ENCODE measurements at regions not wholly inside any gene's neighbourhood (a gene's known extent, or its start where the extent isn't known, plus 50 kb on each side); places are given as distances from the start of the nearest gene placed in this dataset.
"Not testable (repeated sequence)": the region's sequence is repeated elsewhere in the genome, so short reads cannot be mapped to it uniquely, and the experiment has no call there.

DNA sequence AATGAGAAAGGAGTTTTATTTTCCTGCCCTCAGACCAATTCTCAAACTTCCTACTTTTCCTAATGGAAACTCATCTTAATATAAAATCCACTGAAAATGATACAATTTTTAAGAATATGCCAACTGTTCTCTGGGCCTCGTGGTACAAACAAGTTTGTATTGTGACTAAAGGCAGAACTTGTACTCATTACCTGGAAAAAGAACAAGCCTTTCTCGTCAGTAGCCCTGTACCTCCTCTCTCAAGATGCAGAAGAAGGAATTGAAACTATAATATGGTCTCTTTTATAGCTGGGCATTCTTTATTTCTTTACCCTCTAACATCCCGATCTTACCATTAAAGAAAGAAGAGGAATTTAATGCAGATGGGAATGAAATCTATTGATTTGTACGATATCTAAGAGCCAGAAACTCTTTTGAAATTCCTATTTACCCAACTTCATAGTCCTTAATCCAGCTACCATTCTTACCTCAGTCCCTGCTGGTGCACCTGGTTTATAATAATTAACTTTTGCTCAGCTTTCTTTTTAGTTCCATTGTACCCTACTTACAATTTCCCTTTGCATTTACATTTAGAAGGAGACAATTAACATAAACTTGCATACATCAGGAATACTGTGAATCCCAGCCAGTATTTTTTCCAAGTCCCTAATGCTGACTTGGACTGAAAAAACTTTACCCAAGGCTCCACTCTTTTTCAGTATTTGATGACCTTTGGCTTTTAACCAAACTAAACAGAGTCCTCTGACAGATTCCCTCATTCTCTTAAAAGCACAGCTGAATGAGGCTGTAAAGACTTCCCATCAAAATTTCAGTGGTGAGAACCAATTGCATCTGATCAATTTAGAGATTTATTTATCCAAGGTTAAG is 1162.4 kb downstream of the BRINP3 start:
- Mint-ChIP-seq H3K36me3 (ENCODE audit: insufficient read depth) (no peaks in the 10 kb centered on the region), H3K4me1 (ENCODE audit: low read depth) (peaks cover 17% of the 10 kb centered on the region), H3K4me3 (ENCODE audit: low read depth) (no peak overlapping the region), H3K27ac (no peak overlapping the region), H3K9me3 (ENCODE audit: low read depth) (no peaks in the 10 kb centered on the region), H3K27me3 (no peaks in the 10 kb centered on the region)
- DNase-seq (ENCODE audit: low spot score, unreplicated experiment), result no peak
- TF ChIP-seq, protein P1, sequence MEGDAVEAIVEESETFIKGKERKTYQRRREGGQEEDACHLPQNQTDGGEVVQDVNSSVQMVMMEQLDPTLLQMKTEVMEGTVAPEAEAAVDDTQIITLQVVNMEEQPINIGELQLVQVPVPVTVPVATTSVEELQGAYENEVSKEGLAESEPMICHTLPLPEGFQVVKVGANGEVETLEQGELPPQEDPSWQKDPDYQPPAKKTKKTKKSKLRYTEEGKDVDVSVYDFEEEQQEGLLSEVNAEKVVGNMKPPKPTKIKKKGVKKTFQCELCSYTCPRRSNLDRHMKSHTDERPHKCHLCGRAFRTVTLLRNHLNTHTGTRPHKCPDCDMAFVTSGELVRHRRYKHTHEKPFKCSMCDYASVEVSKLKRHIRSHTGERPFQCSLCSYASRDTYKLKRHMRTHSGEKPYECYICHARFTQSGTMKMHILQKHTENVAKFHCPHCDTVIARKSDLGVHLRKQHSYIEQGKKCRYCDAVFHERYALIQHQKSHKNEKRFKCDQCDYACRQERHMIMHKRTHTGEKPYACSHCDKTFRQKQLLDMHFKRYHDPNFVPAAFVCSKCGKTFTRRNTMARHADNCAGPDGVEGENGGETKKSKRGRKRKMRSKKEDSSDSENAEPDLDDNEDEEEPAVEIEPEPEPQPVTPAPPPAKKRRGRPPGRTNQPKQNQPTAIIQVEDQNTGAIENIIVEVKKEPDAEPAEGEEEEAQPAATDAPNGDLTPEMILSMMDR (IDR thresholded peaks at IDR 0.05; ENCODE audit: unreplicated experiment), result no peak

DNA sequence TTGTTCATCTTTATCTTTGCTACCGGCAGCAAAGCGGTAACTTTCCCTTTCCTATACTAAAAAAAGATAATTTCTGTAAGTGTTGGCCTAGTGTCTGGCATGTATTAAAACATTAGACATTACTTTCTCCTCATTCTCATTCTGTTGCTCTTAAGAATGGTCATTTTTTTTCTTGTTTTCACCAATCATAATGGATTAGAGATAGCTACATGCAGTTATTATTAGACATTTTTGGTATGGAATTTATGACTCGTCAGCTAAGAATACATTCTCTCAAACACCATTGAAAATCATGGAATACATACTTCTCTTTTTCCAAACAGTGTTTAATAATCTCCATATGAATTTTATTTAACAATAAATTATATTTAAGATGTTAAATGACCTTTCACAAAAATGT is 1154.6 kb downstream of the BRINP3 start:
- H3K36me3 Mint-ChIP-seq (ENCODE audit: insufficient read depth), result no peaks in the 10 kb centered on the region
- DNase-seq (ENCODE audit: low spot score, unreplicated experiment), result no peak
- H3K4me3 Mint-ChIP-seq (ENCODE audit: low read depth), result no peak overlapping the region
- no peaks in the 10 kb centered on the region for H3K4me1 Mint-ChIP-seq (ENCODE audit: low read depth)
- TF ChIP-seq, protein P1 (IDR thresholded peaks at IDR 0.05; ENCODE audit: unreplicated experiment), result no peak
- H3K9me3 Mint-ChIP-seq (ENCODE audit: low read depth), result no peaks in the 10 kb centered on the region
- H3K27me3 Mint-ChIP-seq, result no peaks in the 10 kb centered on the region
- no peak overlapping the region for H3K27ac Mint-ChIP-seq

- H3K27ac Mint-ChIP-seq; DNase-seq (ENCODE audit: low spot score, unreplicated experiment): not testable (repeated sequence)
These were observed 1146.6 kb downstream of the BRINP3 start for GRCh38 chr1:189331071-189331470.

GRCh38 chr1:189336115-189337100 is 1141.3 kb downstream of the BRINP3 start:
- no peak for DNase-seq (ENCODE audit: low spot score, unreplicated experiment)
- Mint-ChIP-seq H3K27ac (no peak overlapping the region), H3K9me3 (ENCODE audit: low read depth) (peaks cover under 1% of the 10 kb centered on the region), H3K4me1 (ENCODE audit: low read depth) (no peaks in the 10 kb centered on the region), H3K27me3 (no peaks in the 10 kb centered on the region), H3K4me3 (ENCODE audit: low read depth) (no peak overlapping the region), H3K36me3 (ENCODE audit: insufficient read depth) (no peaks in the 10 kb centered on the region)
- TF ChIP-seq, protein P1 (IDR thresholded peaks at IDR 0.05; ENCODE audit: unreplicated experiment), result no peak

More at GRCh38 chr1:189331071-189331470, 1146.6 kb downstream of the BRINP3 start:
- peaks cover 11% of the 10 kb centered on the region for H3K9me3 Mint-ChIP-seq (ENCODE audit: low read depth)
- not testable (repeated sequence) for H3K4me3 Mint-ChIP-seq (ENCODE audit: low read depth); H3K4me1 Mint-ChIP-seq (ENCODE audit: low read depth); H3K36me3 Mint-ChIP-seq (ENCODE audit: insufficient read depth); H3K27me3 Mint-ChIP-seq

DNA sequence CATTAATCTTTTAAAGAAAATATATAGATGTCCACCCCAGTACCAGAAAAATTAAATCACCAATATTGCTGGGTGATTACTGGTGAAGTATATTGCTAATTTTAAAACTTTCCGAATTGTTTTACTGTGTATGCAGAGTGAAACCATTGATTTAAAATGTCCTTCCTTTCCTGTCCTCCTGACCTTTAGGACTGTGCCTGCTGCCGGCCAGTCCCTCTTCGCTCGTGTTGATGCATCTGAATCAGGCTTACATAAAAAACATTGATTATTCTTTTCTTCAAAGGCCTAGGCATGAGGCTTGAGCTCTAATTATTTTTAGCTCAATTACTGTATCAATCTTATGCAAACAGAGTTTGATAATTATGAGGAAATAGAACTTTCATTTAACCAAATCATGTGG is 1128.1 kb downstream of the BRINP3 start:
- Mint-ChIP-seq H3K27ac (no peak overlapping the region), H3K9me3 (ENCODE audit: low read depth) (peaks cover 3% of the 10 kb centered on the region), H3K27me3 (no peaks in the 10 kb centered on the region), H3K36me3 (ENCODE audit: insufficient read depth) (no peaks in the 10 kb centered on the region), H3K4me1 (ENCODE audit: low read depth) (peaks cover 2% of the 10 kb centered on the region), H3K4me3 (ENCODE audit: low read depth) (no peak overlapping the region)
- TF ChIP-seq, protein P1 (IDR thresholded peaks at IDR 0.05; ENCODE audit: unreplicated experiment), result no peak
- no peak for DNase-seq (ENCODE audit: low spot score, unreplicated experiment)

All from progenitor cell of endocrine pancreas (in vitro differentiated cells).